Loucy (cell line): ENCODE measurements at regions not wholly inside any gene's neighbourhood (a gene's known extent, or its start where the extent isn't known, plus 50 kb on each side); places are given as distances from the start of the nearest gene placed in this dataset.

Experiments
- CTCF ChIP-seq: fragments of 200-600 bp; sonication (generic); conservative IDR thresholded peaks from 2 replicates; pipeline ENCODE4 v1.5.1; 2014; ENCODE audit warnings: mild to moderate bottlenecking, antibody characterized with exemption, low read length
- EZH2phosphoT487 ChIP-seq: fragments of 200-600 bp; IDR thresholded peaks from 2 replicates; pipeline ENCODE4 v1.6.1; 2018; ENCODE audit warnings: antibody characterized with exemption, mild to moderate bottlenecking, moderate library complexity, borderline replicate concordance

DNA sequence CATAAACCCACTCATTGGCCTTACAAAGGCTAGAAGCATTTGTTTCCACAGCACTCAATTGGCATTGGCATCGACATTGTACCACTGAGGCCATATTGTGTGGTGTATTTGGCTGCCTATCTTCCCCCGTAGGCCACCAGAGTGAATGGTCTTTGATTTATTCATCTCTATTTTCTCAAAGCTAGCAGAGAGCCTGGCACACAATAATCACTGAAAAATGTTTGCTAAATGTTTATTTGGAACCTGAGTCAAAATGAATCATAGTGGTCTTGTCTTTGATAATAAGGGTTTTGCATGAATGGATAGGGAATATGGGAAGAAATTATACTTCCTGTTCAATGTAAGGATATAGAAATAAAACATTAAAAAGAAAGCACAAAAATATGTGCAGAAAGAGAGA, 107.3 kb upstream of the SLC8A1 start:
- TF ChIP-seq CTCF, result no peak
- TF ChIP-seq EZH2phosphoT487, result no peak
